ENCODE measurements at regions not wholly inside any gene's neighbourhood (a gene's known extent, or its start where the extent isn't known, plus 50 kb on each side); places are given as distances from the start of the nearest gene placed in this dataset.
"Not testable (repeated sequence)": the region's sequence is repeated elsewhere in the genome, so short reads cannot be mapped to it uniquely, and the experiment has no call there.

DNA sequence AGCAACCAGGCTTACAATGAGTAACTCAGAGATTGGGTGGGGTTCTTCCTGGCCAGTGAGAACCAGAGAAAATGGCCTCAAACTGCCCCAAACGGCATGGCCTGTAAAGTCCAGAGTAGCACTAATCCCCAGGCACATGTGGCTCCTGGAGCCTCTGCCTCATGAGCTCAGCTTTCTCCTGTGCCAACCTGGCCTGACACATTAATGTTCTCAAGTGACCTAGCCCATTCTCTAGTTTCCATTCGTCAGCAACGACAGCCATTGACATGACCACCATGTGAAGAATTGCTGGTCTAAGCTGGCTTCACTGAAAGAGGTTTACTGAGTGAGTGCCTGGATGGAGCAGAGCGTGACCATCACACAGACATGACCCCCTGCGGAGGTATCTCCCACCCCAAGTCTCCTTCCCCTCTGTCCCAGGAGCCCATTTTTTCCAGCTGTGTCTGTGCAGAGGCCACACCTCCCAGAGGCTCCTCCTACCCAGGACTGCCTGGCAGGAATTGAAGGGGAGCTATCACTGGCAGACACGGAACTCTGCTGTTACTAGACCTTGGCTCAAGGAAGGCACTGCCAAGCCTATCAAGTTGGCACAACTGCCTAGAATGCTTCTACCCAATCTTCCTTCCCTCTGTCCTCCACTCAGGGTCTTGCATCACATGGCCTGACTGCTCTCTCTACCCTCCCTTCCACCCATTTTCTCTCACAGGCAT lies 59.0 kb upstream of the BOD1 start:
- H3K9ac ChIP-seq (ENCODE audit: low read depth, low read length) = no peak overlapping the region
- no peak overlapping the region for H3K27ac ChIP-seq (ENCODE audit: low read depth, low read length)
- no peaks in the 10 kb centered on the region for H3K36me3 ChIP-seq (ENCODE audit: control insufficient read depth, insufficient read depth, low read length)
- peaks cover 11% of the 10 kb centered on the region for H3K4me1 ChIP-seq (ENCODE audit: control insufficient read depth, insufficient read depth, low read length)
- no peaks in the 10 kb centered on the region for H3K27me3 ChIP-seq (ENCODE audit: control insufficient read depth, insufficient read depth, low read length)
- no peaks in the 10 kb centered on the region; the same call in 1 of the 2 replicates for H3K9me3 ChIP-seq (ENCODE audit: control insufficient read depth, insufficient read depth, low read length)
- no peak overlapping the region for H3K4me3 ChIP-seq (ENCODE audit: low read depth, low read length)

- H3K4me3 ChIP-seq (ENCODE audit: low read depth, low read length) = no peak overlapping the region
- no peak overlapping the region for H3K9ac ChIP-seq (ENCODE audit: low read depth, low read length)
- H3K27me3 ChIP-seq (ENCODE audit: control insufficient read depth, insufficient read depth, low read length) = no peaks in the 10 kb centered on the region
- no peak overlapping the region for H3K27ac ChIP-seq (ENCODE audit: low read depth, low read length)
- no peaks in the 10 kb centered on the region for H3K36me3 ChIP-seq (ENCODE audit: control insufficient read depth, insufficient read depth, low read length)
- peaks cover 6% of the 10 kb centered on the region; the same call in 1 of the 2 replicates for H3K4me1 ChIP-seq (ENCODE audit: control insufficient read depth, insufficient read depth, low read length)
- H3K9me3 ChIP-seq (ENCODE audit: control insufficient read depth, insufficient read depth, low read length) = no peaks in the 10 kb centered on the region; the same call in 1 of the 2 replicates
Measured at GRCh38 chr5:173676375-173676774, 59.9 kb upstream of the BOD1 start.

- no peaks in the 10 kb centered on the region for H3K27me3 ChIP-seq (ENCODE audit: control insufficient read depth, insufficient read depth, low read length)
- H3K9me3 ChIP-seq (ENCODE audit: control insufficient read depth, insufficient read depth, low read length) = no peaks in the 10 kb centered on the region; the same call in 1 of the 2 replicates
- no peak overlapping the region for H3K4me3 ChIP-seq (ENCODE audit: low read depth, low read length)
- peaks cover 6% of the 10 kb centered on the region; the same call in 1 of the 2 replicates for H3K4me1 ChIP-seq (ENCODE audit: control insufficient read depth, insufficient read depth, low read length)
- no peak overlapping the region for H3K9ac ChIP-seq (ENCODE audit: low read depth, low read length)
- H3K27ac ChIP-seq (ENCODE audit: low read depth, low read length) = no peak overlapping the region
- no peaks in the 10 kb centered on the region for H3K36me3 ChIP-seq (ENCODE audit: control insufficient read depth, insufficient read depth, low read length)
Measured at GRCh38 chr5:173677125-173677672, 60.7 kb upstream of the BOD1 start.

GRCh38 chr5:173679909-173680630 lies 63.6 kb upstream of the BOD1 start:
- H3K27me3 ChIP-seq (ENCODE audit: control insufficient read depth, insufficient read depth, low read length) = no peaks in the 10 kb centered on the region
- no peak overlapping the region for H3K27ac ChIP-seq (ENCODE audit: low read depth, low read length)
- H3K4me3 ChIP-seq (ENCODE audit: low read depth, low read length) = no peak overlapping the region
- no peaks in the 10 kb centered on the region; the same call in none of the 2 replicates for H3K9me3 ChIP-seq (ENCODE audit: control insufficient read depth, insufficient read depth, low read length)
- H3K4me1 ChIP-seq (ENCODE audit: control insufficient read depth, insufficient read depth, low read length) = peaks cover 6% of the 10 kb centered on the region; the same call in 1 of the 2 replicates
- H3K9ac ChIP-seq (ENCODE audit: low read depth, low read length) = no peak overlapping the region
- no peaks in the 10 kb centered on the region for H3K36me3 ChIP-seq (ENCODE audit: control insufficient read depth, insufficient read depth, low read length)

DNA sequence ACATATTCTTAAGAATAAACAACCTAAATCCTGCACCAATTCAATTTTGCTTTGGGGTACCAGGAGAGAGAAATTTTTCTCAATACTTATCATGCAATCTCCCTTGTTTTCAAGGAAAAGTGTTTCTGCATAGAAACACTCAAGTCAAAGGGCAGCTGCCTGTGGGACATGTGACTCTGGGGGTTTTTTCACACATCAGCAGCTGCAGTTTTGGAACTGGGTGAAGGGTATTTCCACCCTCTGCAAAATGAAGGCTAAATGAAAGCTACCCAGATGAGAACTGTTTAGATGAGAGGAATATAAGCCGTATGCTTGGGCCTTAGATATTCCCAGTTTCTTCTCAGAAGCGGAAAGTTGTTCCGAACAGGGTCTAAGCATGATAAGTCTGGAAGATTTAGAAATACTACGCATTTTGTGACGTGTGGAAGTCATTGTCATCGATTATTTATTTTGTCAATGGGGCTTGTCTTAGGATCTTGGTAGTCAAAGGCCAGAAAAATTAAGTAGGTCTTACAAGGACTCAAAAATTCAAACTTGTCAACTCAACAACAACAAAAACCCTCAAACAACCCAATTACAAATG lies 64.3 kb upstream of the BOD1 start:
- H3K9ac ChIP-seq (ENCODE audit: low read depth, low read length) = no peak overlapping the region
- H3K27ac ChIP-seq (ENCODE audit: low read depth, low read length) = no peak overlapping the region

DNA sequence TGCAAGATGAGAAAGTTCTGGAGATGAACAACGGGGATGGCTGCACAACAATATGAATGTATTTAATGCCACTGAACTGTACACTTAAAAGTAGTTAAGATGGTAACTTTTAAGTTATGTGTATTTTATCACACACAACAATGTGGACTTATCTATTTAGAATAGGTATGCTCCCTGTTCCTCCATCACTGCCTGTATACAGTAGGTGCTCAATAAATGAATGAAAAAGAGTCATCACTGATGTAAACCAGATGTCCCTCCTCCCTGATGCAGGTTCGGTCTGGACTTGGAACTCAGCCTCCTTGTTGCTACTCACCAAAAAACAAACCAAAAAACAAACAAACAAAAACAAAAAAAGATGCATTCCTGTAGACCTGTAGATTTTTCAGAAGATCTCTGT lies 65.9 kb upstream of the BOD1 start:
- Histone ChIP-seq H3K36me3 (ENCODE audit: control insufficient read depth, insufficient read depth, low read length) (no peaks in the 10 kb centered on the region), H3K9me3 (ENCODE audit: control insufficient read depth, insufficient read depth, low read length) (no peaks in the 10 kb centered on the region; the same call in 1 of the 2 replicates), H3K27ac (ENCODE audit: low read depth, low read length) (no peak overlapping the region), H3K27me3 (ENCODE audit: control insufficient read depth, insufficient read depth, low read length) (no peaks in the 10 kb centered on the region), H3K4me1 (ENCODE audit: control insufficient read depth, insufficient read depth, low read length) (no peaks in the 10 kb centered on the region), H3K9ac (ENCODE audit: low read depth, low read length) (no peak overlapping the region), H3K4me3 (ENCODE audit: low read depth, low read length) (no peak overlapping the region)

More for the DNA sequence above, 64.3 kb upstream of the BOD1 start:
- no peak overlapping the region for H3K4me3 ChIP-seq (ENCODE audit: low read depth, low read length)
- H3K4me1 ChIP-seq (ENCODE audit: control insufficient read depth, insufficient read depth, low read length) = peaks cover 4% of the 10 kb centered on the region; the same call in 1 of the 2 replicates
- no peaks in the 10 kb centered on the region for H3K36me3 ChIP-seq (ENCODE audit: control insufficient read depth, insufficient read depth, low read length)
- H3K9me3 ChIP-seq (ENCODE audit: control insufficient read depth, insufficient read depth, low read length) = no peaks in the 10 kb centered on the region; the same call in none of the 2 replicates
- H3K27me3 ChIP-seq (ENCODE audit: control insufficient read depth, insufficient read depth, low read length) = no peaks in the 10 kb centered on the region

DNA sequence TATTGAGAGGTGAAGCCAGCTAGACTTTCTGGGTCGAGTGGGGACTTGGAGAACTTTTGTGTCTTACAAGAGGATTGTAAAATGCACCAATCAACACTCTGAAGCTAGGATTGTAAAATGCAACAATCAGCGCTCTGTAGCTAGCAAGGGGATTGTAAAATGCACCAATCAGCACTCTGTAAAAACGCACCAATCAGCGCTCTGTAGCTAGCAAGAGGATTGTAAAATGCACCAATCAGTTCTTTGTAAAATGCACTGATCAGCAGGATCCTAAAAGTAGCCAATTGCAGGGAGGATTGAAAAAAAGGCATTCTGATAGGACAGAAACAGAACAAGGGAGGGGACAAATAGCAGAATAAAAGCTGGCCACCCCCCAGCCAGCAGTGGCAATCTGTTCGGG lies 68.1 kb upstream of the BOD1 start:
- not testable (repeated sequence) for H3K4me1 ChIP-seq (ENCODE audit: control insufficient read depth, insufficient read depth, low read length); H3K4me3 ChIP-seq (ENCODE audit: low read depth, low read length); H3K27me3 ChIP-seq (ENCODE audit: control insufficient read depth, insufficient read depth, low read length); H3K9ac ChIP-seq (ENCODE audit: low read depth, low read length); H3K36me3 ChIP-seq (ENCODE audit: control insufficient read depth, insufficient read depth, low read length); H3K27ac ChIP-seq (ENCODE audit: low read depth, low read length); H3K9me3 ChIP-seq (ENCODE audit: control insufficient read depth, insufficient read depth, low read length)

DNA sequence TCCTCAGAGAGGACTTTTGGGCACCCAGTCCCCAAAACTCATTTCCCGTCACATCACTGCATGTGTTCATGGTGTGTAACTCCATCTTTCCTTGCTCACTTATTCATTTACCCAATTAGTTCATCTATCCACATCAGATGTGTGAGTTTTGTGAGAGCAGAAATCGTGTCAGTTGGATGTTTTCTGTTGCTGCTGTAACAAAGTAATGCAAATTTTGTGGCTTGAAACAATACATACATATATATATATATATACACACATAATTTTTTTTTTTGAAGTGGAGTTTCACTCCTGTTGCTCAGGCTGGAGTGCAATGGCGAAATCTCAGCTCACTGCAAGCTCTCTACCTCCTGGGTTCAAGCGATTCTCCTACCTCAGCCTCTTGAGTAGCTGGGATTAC lies 70.5 kb upstream of the BOD1 start:
- Histone ChIP-seq H3K36me3 (ENCODE audit: control insufficient read depth, insufficient read depth, low read length) (no peaks in the 10 kb centered on the region), H3K27ac (ENCODE audit: low read depth, low read length) (no peak overlapping the region), H3K27me3 (ENCODE audit: control insufficient read depth, insufficient read depth, low read length) (no peaks in the 10 kb centered on the region), H3K4me1 (ENCODE audit: control insufficient read depth, insufficient read depth, low read length) (peaks cover 14% of the 10 kb centered on the region), H3K9me3 (ENCODE audit: control insufficient read depth, insufficient read depth, low read length) (no peaks in the 10 kb centered on the region; the same call in 1 of the 2 replicates), H3K9ac (ENCODE audit: low read depth, low read length) (no peak overlapping the region), H3K4me3 (ENCODE audit: low read depth, low read length) (no peak overlapping the region)

GRCh38 chr5:173688703-173689102 lies 72.3 kb upstream of the BOD1 start:
- Histone ChIP-seq H3K9ac (ENCODE audit: low read depth, low read length) (no peak overlapping the region), H3K9me3 (ENCODE audit: control insufficient read depth, insufficient read depth, low read length) (no peaks in the 10 kb centered on the region; the same call in 1 of the 2 replicates), H3K36me3 (ENCODE audit: control insufficient read depth, insufficient read depth, low read length) (no peaks in the 10 kb centered on the region), H3K27me3 (ENCODE audit: control insufficient read depth, insufficient read depth, low read length) (no peaks in the 10 kb centered on the region), H3K27ac (ENCODE audit: low read depth, low read length) (no peak overlapping the region), H3K4me1 (ENCODE audit: control insufficient read depth, insufficient read depth, low read length) (peaks cover 14% of the 10 kb centered on the region), H3K4me3 (ENCODE audit: low read depth, low read length) (no peak overlapping the region)

DNA sequence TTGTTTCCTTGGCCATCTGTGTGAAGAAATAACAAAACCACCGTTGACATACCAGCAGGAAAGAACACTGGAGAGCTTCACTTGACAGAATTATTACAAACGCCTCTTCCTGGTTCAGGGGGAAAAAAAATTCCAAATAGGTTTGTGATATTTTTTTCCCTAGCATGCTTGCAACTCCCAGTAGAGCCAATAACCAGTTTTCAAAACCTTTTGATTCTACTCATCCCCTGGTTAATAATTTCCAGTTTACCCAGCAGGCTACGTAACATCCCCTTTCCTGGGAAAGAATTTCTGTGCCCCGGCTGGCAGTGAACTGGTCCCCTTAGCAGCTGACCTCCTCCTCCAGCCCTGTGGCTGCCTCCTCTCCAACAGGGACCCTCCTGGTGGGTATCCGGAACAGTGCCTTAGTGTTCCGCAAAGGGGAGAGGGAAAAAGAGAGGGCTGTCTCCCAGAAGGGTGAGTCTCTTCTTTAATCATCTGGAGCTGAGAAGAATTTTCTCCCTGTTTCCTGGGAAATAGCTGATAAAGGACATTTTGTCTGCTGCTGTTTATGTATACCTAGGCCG lies 72.8 kb upstream of the BOD1 start:
- Histone ChIP-seq H3K27me3 (ENCODE audit: control insufficient read depth, insufficient read depth, low read length) (no peaks in the 10 kb centered on the region), H3K9ac (ENCODE audit: low read depth, low read length) (no peak overlapping the region), H3K4me3 (ENCODE audit: low read depth, low read length) (no peak overlapping the region), H3K9me3 (ENCODE audit: control insufficient read depth, insufficient read depth, low read length) (no peaks in the 10 kb centered on the region; the same call in 1 of the 2 replicates), H3K36me3 (ENCODE audit: control insufficient read depth, insufficient read depth, low read length) (no peaks in the 10 kb centered on the region), H3K27ac (ENCODE audit: low read depth, low read length) (peak overlapping the region; percentile 4), H3K4me1 (ENCODE audit: control insufficient read depth, insufficient read depth, low read length) (peaks cover 14% of the 10 kb centered on the region)
